WTC11 (cell line): ENCODE measurements at regions not wholly inside any gene's neighbourhood (a gene's known extent, or its start where the extent isn't known, plus 50 kb on each side); places are given as distances from the start of the nearest gene placed in this dataset.

Experiments used
- CREB1 ChIP-seq: sonication (generic); formaldehyde crosslinking; IDR thresholded peaks from 2 replicates; pipeline ENCODE4 v1.8.0; 2023; ENCODE audit warnings: mild to moderate bottlenecking, missing genetic modification reagents
- SMAD3 ChIP-seq: sonication (generic); formaldehyde crosslinking; IDR thresholded peaks from 2 replicates; pipeline ENCODE4 v1.8.0; 2022; ENCODE audit warnings: missing genetic modification reagents, mild to moderate bottlenecking, borderline replicate concordance
- TEAD4 ChIP-seq: sonication (generic); formaldehyde crosslinking; IDR thresholded peaks from 2 replicates; pipeline ENCODE4 v1.8.0; 2022; ENCODE audit warnings: mild to moderate bottlenecking, missing genetic modification reagents
- TP53 ChIP-seq: sonication (generic); formaldehyde crosslinking; IDR thresholded peaks from 2 replicates; pipeline ENCODE4 v1.8.1; 2023; ENCODE audit warnings: mild to moderate bottlenecking, missing genetic modification reagents
- ZNF138 ChIP-seq: sonication (generic); formaldehyde crosslinking; conservative IDR thresholded peaks from 2 replicates; pipeline ENCODE4 v1.8.1; 2022; ENCODE audit warnings: mild to moderate bottlenecking, moderate library complexity, missing genetic modification reagents
- ZNF263 ChIP-seq: sonication (generic); formaldehyde crosslinking; IDR thresholded peaks from 2 replicates; pipeline ENCODE4 v1.8.1; 2022; ENCODE audit warnings: low read depth, mild to moderate bottlenecking, moderate library complexity, missing genetic modification reagents
- ZNF396 ChIP-seq: fragments of 250-450 bp; sonication (Bioruptor Pico); IDR thresholded peaks from 2 replicates; pipeline ENCODE4 v1.8.0; 2021; ENCODE audit warnings: mild to moderate bottlenecking, moderate library complexity, borderline replicate concordance
- TF ChIP-seq, protein P1 (sequence below): sonication (generic); formaldehyde crosslinking; IDR thresholded peaks from 2 replicates; pipeline ENCODE4 v1.8.0; 2023; ENCODE audit warnings: missing genetic modification reagents
- TF ChIP-seq, protein P2 (sequence below): fragments of 200-600 bp; IDR thresholded peaks from 2 replicates; pipeline ENCODE4 v1.8.0; 2022; ENCODE audit warnings: antibody characterized with exemption
- TF ChIP-seq, protein P3 (sequence below): fragments of 250-450 bp; sonication (Bioruptor Pico); IDR thresholded peaks from 2 replicates; pipeline ENCODE4 v1.9.0; 2021; ENCODE audit warnings: mild to moderate bottlenecking
- TF ChIP-seq, protein P4 (sequence below): sonication (generic); formaldehyde crosslinking; IDR thresholded peaks from 2 replicates; pipeline ENCODE4 v1.8.1; 2022; ENCODE audit warnings: low read depth, missing genetic modification reagents, borderline replicate concordance

DNA sequence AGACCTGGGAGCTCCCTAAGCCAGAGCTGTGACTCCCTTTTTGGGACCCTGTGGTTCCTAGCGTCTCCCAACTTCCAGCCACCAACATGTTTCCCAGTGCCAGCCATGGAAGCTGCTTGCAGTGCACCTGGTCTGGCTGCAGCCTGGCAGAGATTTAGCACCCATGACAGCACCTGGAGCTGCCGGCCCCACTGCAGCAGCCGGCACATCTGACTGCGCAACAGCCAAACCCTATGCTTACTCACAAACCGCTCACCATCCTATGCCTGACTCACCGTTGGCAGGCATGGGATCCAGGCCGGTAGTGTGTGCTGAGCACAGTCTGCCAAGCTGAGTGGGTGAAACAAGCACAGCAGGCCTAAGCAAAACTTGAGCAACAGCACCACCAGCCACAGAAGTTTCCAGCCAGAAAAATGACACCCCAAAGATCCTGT is 435.9 kb upstream of the PRMT6 start:
- TF ChIP-seq, protein P1, sequence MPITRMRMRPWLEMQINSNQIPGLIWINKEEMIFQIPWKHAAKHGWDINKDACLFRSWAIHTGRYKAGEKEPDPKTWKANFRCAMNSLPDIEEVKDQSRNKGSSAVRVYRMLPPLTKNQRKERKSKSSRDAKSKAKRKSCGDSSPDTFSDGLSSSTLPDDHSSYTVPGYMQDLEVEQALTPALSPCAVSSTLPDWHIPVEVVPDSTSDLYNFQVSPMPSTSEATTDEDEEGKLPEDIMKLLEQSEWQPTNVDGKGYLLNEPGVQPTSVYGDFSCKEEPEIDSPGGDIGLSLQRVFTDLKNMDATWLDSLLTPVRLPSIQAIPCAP = no peak
- TF ChIP-seq, protein P2, sequence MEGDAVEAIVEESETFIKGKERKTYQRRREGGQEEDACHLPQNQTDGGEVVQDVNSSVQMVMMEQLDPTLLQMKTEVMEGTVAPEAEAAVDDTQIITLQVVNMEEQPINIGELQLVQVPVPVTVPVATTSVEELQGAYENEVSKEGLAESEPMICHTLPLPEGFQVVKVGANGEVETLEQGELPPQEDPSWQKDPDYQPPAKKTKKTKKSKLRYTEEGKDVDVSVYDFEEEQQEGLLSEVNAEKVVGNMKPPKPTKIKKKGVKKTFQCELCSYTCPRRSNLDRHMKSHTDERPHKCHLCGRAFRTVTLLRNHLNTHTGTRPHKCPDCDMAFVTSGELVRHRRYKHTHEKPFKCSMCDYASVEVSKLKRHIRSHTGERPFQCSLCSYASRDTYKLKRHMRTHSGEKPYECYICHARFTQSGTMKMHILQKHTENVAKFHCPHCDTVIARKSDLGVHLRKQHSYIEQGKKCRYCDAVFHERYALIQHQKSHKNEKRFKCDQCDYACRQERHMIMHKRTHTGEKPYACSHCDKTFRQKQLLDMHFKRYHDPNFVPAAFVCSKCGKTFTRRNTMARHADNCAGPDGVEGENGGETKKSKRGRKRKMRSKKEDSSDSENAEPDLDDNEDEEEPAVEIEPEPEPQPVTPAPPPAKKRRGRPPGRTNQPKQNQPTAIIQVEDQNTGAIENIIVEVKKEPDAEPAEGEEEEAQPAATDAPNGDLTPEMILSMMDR = no peak
- TF ChIP-seq ZNF138 (CRISPR knock-in tag) (no peak), TEAD4 (CRISPR knock-in tag) (no peak), TP53 (CRISPR knock-in tag) (no peak), SMAD3 (CRISPR knock-in tag) (no peak), ZNF396 (no peak), CREB1 (CRISPR knock-in tag) (no peak), ZNF263 (CRISPR knock-in tag) (no peak)
- TF ChIP-seq, protein P3, sequence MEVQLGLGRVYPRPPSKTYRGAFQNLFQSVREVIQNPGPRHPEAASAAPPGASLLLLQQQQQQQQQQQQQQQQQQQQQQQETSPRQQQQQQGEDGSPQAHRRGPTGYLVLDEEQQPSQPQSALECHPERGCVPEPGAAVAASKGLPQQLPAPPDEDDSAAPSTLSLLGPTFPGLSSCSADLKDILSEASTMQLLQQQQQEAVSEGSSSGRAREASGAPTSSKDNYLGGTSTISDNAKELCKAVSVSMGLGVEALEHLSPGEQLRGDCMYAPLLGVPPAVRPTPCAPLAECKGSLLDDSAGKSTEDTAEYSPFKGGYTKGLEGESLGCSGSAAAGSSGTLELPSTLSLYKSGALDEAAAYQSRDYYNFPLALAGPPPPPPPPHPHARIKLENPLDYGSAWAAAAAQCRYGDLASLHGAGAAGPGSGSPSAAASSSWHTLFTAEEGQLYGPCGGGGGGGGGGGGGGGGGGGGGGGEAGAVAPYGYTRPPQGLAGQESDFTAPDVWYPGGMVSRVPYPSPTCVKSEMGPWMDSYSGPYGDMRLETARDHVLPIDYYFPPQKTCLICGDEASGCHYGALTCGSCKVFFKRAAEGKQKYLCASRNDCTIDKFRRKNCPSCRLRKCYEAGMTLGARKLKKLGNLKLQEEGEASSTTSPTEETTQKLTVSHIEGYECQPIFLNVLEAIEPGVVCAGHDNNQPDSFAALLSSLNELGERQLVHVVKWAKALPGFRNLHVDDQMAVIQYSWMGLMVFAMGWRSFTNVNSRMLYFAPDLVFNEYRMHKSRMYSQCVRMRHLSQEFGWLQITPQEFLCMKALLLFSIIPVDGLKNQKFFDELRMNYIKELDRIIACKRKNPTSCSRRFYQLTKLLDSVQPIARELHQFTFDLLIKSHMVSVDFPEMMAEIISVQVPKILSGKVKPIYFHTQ (CRISPR knock-in tag) = no peak
- TF ChIP-seq, protein P4, sequence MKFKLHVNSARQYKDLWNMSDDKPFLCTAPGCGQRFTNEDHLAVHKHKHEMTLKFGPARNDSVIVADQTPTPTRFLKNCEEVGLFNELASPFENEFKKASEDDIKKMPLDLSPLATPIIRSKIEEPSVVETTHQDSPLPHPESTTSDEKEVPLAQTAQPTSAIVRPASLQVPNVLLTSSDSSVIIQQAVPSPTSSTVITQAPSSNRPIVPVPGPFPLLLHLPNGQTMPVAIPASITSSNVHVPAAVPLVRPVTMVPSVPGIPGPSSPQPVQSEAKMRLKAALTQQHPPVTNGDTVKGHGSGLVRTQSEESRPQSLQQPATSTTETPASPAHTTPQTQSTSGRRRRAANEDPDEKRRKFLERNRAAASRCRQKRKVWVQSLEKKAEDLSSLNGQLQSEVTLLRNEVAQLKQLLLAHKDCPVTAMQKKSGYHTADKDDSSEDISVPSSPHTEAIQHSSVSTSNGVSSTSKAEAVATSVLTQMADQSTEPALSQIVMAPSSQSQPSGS = no peak
